SK-N-SH (cell line): ENCODE measurements at regions not wholly inside any gene's neighbourhood (a gene's known extent, or its start where the extent isn't known, plus 50 kb on each side); places are given as distances from the start of the nearest gene placed in this dataset.

Experiments used
- CTCF ChIA-PET: fragments of 300-600, 350-600 bp; formaldehyde crosslinking; extraction: SDS; loops from one replicate; lab custom pipeline; 2021; lab: Yijun Ruan, JAX
- POLR2A ChIA-PET: fragments of 350-600 bp; sonication (Branson Sonifier 250); formaldehyde crosslinking; extraction: SDS; loops from one replicate; lab custom pipeline; 2020; ENCODE audit warnings: antibody characterized with exemption, inconsistent platforms; lab: Yijun Ruan, JAX
- DNase-seq: peaks from one replicate; pipeline ENCODE4 v3.0.0; 2012
- H2AFZ ChIP-seq: fragments of 200-600 bp; sonication (generic); 2 replicates; pipeline ENCODE4 v1.8.1; 2016; ENCODE audit warnings: antibody characterized with exemption, mild to moderate bottlenecking, low read depth
- H3F3A ChIP-seq: fragments of 200-600 bp; sonication (generic); replicated peaks from 2 replicates; pipeline ENCODE3; 2016; ENCODE audit warnings: antibody characterized with exemption, mild to moderate bottlenecking; ENCODE audit not compliant: insufficient read depth
- H3K27ac ChIP-seq, 2 experiments: fragments of 200-500 bp in 1 of 2; fragments of 200-600 bp in 1 of 2; sonication (Bioruptor generic) in 1 of 2; sonication (generic), shearing (Covaris generic) in 1 of 2; 2 replicates each; pipeline versions ENCODE4 v1.5.1 to v1.6.1; 2014 to 2016; ENCODE audit warnings: low read depth in 2 of 2, inconsistent platforms in 1 of 2, low read length in 1 of 2, mild to moderate bottlenecking in 1 of 2, mixed read lengths in 1 of 2
- H3K27me3 ChIP-seq: fragments of 200-600 bp; sonication (generic), shearing (Covaris generic); 2 replicates; pipeline ENCODE4 v1.6.1; 2016; ENCODE audit warnings: mixed run types; ENCODE audit not compliant: insufficient read depth
- H3K36me3 ChIP-seq, 2 experiments: fragments of 200-500 bp in 1 of 2; fragments of 200-600 bp in 1 of 2; sonication (Bioruptor generic) in 1 of 2; sonication (generic) in 1 of 2; replicated peaks in 1 of 2; 2 replicates each; pipeline versions ENCODE3 to v1.5.1; 2014 to 2016; ENCODE audit warnings: low read length in 1 of 2, mild to moderate bottlenecking in 1 of 2; ENCODE audit not compliant: insufficient read depth in 2 of 2, control insufficient read depth in 1 of 2
- H3K4me1 ChIP-seq, 2 experiments: fragments of 200-500 bp in 1 of 2; fragments of 200-600 bp in 1 of 2; sonication (Bioruptor generic) in 1 of 2; sonication (generic), shearing (Covaris generic) in 1 of 2; 2 replicates each; pipeline versions ENCODE4 v1.5.1 to v1.6.1; 2014 to 2016; ENCODE audit warnings: low read depth in 1 of 2, low read length in 1 of 2, mixed run types in 1 of 2; ENCODE audit not compliant: insufficient read depth in 2 of 2, control insufficient read depth in 1 of 2
- H3K4me2 ChIP-seq: fragments of 200-600 bp; sonication (generic), shearing (Covaris generic); 2 replicates; pipeline ENCODE4 v1.6.1; 2017; ENCODE audit warnings: mixed run types
- H3K4me3 ChIP-seq, 2 experiments: fragments of 200-500 bp in 1 of 2; fragments of 200-600 bp in 1 of 2; sonication (Bioruptor generic) in 1 of 2; sonication (generic), shearing (Covaris generic) in 1 of 2; 2 replicates each; pipeline versions ENCODE4 v1.5.1 to v1.8.1; 2014 to 2016; ENCODE audit warnings: low read depth in 2 of 2, inconsistent platforms in 1 of 2, low read length in 1 of 2, mild to moderate bottlenecking in 1 of 2, mixed read lengths in 1 of 2, moderate library complexity in 1 of 2
- H3K79me2 ChIP-seq: fragments of 200-600 bp; sonication (generic); 2 replicates; pipeline ENCODE4 v1.8.1; 2017; ENCODE audit warnings: mild to moderate bottlenecking; ENCODE audit not compliant: insufficient read depth
- H3K9ac ChIP-seq: fragments of 200-600 bp; sonication (generic); 2 replicates; pipeline ENCODE4 v1.6.1; 2017; ENCODE audit warnings: mixed run types
- H3K9me2 ChIP-seq: fragments of 200-600 bp; sonication (generic); 2 replicates; pipeline ENCODE4 v1.6.1; 2017; ENCODE audit warnings: mixed run types
- H3K9me3 ChIP-seq: fragments of 200-600 bp; sonication (generic); 2 replicates; pipeline ENCODE4 v1.6.1; 2017; ENCODE audit warnings: mixed run types, mild to moderate bottlenecking, moderate library complexity
- H4K20me1 ChIP-seq: fragments of 200-600 bp; sonication (generic); 2 replicates; pipeline ENCODE4 v1.6.1; 2017; ENCODE audit warnings: mild to moderate bottlenecking, mixed run types; ENCODE audit not compliant: insufficient read depth
- FOXM1 ChIP-seq: IDR thresholded peaks from 2 replicates; pipeline ENCODE4 v1.4.0; 2012; ENCODE audit warnings: low read depth, mild to moderate bottlenecking
- GATA2 ChIP-seq: sonication (generic); formaldehyde crosslinking; IDR thresholded peaks from 2 replicates; pipeline ENCODE4 v1.5.0; 2020; ENCODE audit warnings: mild to moderate bottlenecking, missing genetic modification reagents
- MXI1 ChIP-seq: IDR thresholded peaks from 2 replicates; pipeline ENCODE4 v1.6.1; 2012; ENCODE audit warnings: mild to moderate bottlenecking, low read depth, low read length, improper control_type of control experiment
- NRF1 ChIP-seq: IDR thresholded peaks from 2 replicates; pipeline ENCODE4 v1.6.1; 2012; ENCODE audit warnings: low read depth, mild to moderate bottlenecking, low read length
- RAD21 ChIP-seq: IDR thresholded peaks from 2 replicates; pipeline ENCODE4 v1.6.1; 2012; ENCODE audit warnings: mild to moderate bottlenecking, low read length
- SMC3 ChIP-seq: IDR thresholded peaks from 2 replicates; pipeline ENCODE4 v1.6.1; 2012; ENCODE audit warnings: low read depth, low read length, improper control_type of control experiment
- TEAD4 ChIP-seq: IDR thresholded peaks from 2 replicates; pipeline ENCODE4 v1.4.0; 2012; ENCODE audit warnings: mild to moderate bottlenecking, borderline replicate concordance; ENCODE audit not compliant: insufficient read depth
- USF1 ChIP-seq: IDR thresholded peaks from 2 replicates; pipeline ENCODE4 v1.4.0; 2012; ENCODE audit warnings: low read depth, borderline replicate concordance
- TF ChIP-seq, protein P1 (sequence below): IDR thresholded peaks from 2 replicates; pipeline ENCODE4 v1.6.1; 2012; ENCODE audit warnings: mild to moderate bottlenecking, low read depth, low read length, moderate library complexity
- TF ChIP-seq, protein P2 (sequence below): fragments of 150-350 bp; IDR thresholded peaks from 2 replicates; pipeline ENCODE4 v1.6.1; 2016; ENCODE audit warnings: mild to moderate bottlenecking, low read depth, low read length
- TF ChIP-seq, protein P3 (sequence below): fragments of 200-600 bp; sonication (generic); IDR thresholded peaks from 2 replicates; pipeline ENCODE4 v1.6.1; 2017; ENCODE audit warnings: antibody characterized with exemption, mild to moderate bottlenecking, moderate library complexity

GRCh38 chr2:14257801-14258507 is 374.6 kb upstream of the LRATD1 start:
- no peak for TF ChIP-seq MXI1
- TF ChIP-seq, all 33 proteins: peak for 0
- CTCF ChIA-PET = no interaction called here

GRCh38 chr2:14261771-14262170 is 370.7 kb upstream of the LRATD1 start:
- no peak for DNase-seq
- POLR2A ChIA-PET = no interaction called here
- Histone ChIP-seq H3K9ac (no peak overlapping the region), H3K4me3 (no peak overlapping the region), H3K4me2 (no peak overlapping the region), H3F3A (no peaks in the 10 kb centered on the region)
- TF ChIP-seq GATA2 (CRISPR knock-in tag) (no peak), SMC3 (no peak), RAD21 (no peak), USF1 (no peak), TEAD4 (no peak), NRF1 (no peak), FOXM1 (no peak)
- TF ChIP-seq, protein P1, sequence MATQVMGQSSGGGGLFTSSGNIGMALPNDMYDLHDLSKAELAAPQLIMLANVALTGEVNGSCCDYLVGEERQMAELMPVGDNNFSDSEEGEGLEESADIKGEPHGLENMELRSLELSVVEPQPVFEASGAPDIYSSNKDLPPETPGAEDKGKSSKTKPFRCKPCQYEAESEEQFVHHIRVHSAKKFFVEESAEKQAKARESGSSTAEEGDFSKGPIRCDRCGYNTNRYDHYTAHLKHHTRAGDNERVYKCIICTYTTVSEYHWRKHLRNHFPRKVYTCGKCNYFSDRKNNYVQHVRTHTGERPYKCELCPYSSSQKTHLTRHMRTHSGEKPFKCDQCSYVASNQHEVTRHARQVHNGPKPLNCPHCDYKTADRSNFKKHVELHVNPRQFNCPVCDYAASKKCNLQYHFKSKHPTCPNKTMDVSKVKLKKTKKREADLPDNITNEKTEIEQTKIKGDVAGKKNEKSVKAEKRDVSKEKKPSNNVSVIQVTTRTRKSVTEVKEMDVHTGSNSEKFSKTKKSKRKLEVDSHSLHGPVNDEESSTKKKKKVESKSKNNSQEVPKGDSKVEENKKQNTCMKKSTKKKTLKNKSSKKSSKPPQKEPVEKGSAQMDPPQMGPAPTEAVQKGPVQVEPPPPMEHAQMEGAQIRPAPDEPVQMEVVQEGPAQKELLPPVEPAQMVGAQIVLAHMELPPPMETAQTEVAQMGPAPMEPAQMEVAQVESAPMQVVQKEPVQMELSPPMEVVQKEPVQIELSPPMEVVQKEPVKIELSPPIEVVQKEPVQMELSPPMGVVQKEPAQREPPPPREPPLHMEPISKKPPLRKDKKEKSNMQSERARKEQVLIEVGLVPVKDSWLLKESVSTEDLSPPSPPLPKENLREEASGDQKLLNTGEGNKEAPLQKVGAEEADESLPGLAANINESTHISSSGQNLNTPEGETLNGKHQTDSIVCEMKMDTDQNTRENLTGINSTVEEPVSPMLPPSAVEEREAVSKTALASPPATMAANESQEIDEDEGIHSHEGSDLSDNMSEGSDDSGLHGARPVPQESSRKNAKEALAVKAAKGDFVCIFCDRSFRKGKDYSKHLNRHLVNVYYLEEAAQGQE = no peak
- TF ChIP-seq, protein P2, sequence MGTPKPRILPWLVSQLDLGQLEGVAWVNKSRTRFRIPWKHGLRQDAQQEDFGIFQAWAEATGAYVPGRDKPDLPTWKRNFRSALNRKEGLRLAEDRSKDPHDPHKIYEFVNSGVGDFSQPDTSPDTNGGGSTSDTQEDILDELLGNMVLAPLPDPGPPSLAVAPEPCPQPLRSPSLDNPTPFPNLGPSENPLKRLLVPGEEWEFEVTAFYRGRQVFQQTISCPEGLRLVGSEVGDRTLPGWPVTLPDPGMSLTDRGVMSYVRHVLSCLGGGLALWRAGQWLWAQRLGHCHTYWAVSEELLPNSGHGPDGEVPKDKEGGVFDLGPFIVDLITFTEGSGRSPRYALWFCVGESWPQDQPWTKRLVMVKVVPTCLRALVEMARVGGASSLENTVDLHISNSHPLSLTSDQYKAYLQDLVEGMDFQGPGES = no peak
- TF ChIP-seq, protein P3, sequence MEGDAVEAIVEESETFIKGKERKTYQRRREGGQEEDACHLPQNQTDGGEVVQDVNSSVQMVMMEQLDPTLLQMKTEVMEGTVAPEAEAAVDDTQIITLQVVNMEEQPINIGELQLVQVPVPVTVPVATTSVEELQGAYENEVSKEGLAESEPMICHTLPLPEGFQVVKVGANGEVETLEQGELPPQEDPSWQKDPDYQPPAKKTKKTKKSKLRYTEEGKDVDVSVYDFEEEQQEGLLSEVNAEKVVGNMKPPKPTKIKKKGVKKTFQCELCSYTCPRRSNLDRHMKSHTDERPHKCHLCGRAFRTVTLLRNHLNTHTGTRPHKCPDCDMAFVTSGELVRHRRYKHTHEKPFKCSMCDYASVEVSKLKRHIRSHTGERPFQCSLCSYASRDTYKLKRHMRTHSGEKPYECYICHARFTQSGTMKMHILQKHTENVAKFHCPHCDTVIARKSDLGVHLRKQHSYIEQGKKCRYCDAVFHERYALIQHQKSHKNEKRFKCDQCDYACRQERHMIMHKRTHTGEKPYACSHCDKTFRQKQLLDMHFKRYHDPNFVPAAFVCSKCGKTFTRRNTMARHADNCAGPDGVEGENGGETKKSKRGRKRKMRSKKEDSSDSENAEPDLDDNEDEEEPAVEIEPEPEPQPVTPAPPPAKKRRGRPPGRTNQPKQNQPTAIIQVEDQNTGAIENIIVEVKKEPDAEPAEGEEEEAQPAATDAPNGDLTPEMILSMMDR = no peak
- TF ChIP-seq, all 33 proteins: peak for 0
- H3K9me2 ChIP-seq = no peaks in the 10 kb centered on the region
- H3K79me2 ChIP-seq = no peaks in the 10 kb centered on the region
- CTCF ChIA-PET = interaction anchor here (0.8 to 1.0 kb wide), 2 partner anchors 124 to 384 kb away, joined by 3 read pairs; no protein-coding TSS in a partner anchor
- H3K27me3 ChIP-seq = no peaks in the 10 kb centered on the region
- H2AFZ ChIP-seq = no peak overlapping the region
- H4K20me1 ChIP-seq = no peaks in the 10 kb centered on the region
- H3K9me3 ChIP-seq = no peaks in the 10 kb centered on the region
- no peak overlapping the region for H3K27ac ChIP-seq
- H3K36me3 ChIP-seq = no peaks in the 10 kb centered on the region
- no peaks in the 10 kb centered on the region for H3K4me1 ChIP-seq

More at GRCh38 chr2:14257801-14258507, 374.6 kb upstream of the LRATD1 start:
- DNase-seq = no peak
- Histone ChIP-seq H3F3A (no peaks in the 10 kb centered on the region), H4K20me1 (no peaks in the 10 kb centered on the region), H3K79me2 (no peaks in the 10 kb centered on the region), H3K36me3 (no peaks in the 10 kb centered on the region), H3K27me3 (no peaks in the 10 kb centered on the region), H3K4me1 (no peaks in the 10 kb centered on the region), H3K4me2 (no peak overlapping the region), H2AFZ (no peak overlapping the region), H3K9me3 (no peaks in the 10 kb centered on the region), H3K4me3 (no peak overlapping the region), H3K27ac (no peak overlapping the region), H3K9me2 (no peaks in the 10 kb centered on the region), H3K9ac (no peak overlapping the region)
- POLR2A ChIA-PET = no interaction called here
